GM12878 (cell line): ENCODE measurements at regions not wholly inside any gene's neighbourhood (a gene's known extent, or its start where the extent isn't known, plus 50 kb on each side); places are given as distances from the start of the nearest gene placed in this dataset.

ENCODE experiments used
- ATAC-seq: fragments of 200-7000 bp; cut with Tn5 transposase; 3 replicates; pipeline ENCODE4 v1.9.1; 2020; ENCODE audit warnings: mild to moderate bottlenecking, moderate library complexity
- BruUV-seq: library from RNA; stranded (reverse); fragments of 400-500 nt; replicated peaks from 2 replicates; lab custom pipeline; 2021; lab: Mats Ljungman, UMichigan
- CTCF ChIA-PET: fragments of 300-600 bp; sonication (Branson Sonifier 250); formaldehyde crosslinking; extraction: SDS; loops from one replicate; lab custom pipeline; 2021; ENCODE audit warnings: inconsistent platforms; lab: Yijun Ruan, JAX
- POLR2A ChIA-PET: fragments of 350-600 bp; formaldehyde crosslinking; extraction: SDS; loops from one replicate; lab custom pipeline; 2021; ENCODE audit warnings: inconsistent platforms; lab: Charles Lee
- RAD21 ChIA-PET: fragments of 300-600 bp; sonication (Branson Sonifier 250); formaldehyde crosslinking; loops from one replicate; lab custom pipeline; 2023; ENCODE audit warnings: antibody characterized with exemption; ENCODE audit not compliant: unreplicated experiment; lab: Charles Lee
- SMC1A ChIA-PET: fragments of 300-600 bp; sonication (Branson Sonifier 250); formaldehyde crosslinking; loops from one replicate; lab custom pipeline; 2023; ENCODE audit not compliant: unreplicated experiment, uncharacterized antibody; lab: Charles Lee
- DNase-seq: peaks from one replicate; pipeline ENCODE4 v3.0.0-alpha.2; 2011; ENCODE audit warnings: low read depth, low spot score
- FAIRE-seq: peaks from 3 replicates; lab custom pipeline; 2011; peaks lifted over from hg19 to GRCh38; lab: Jason Lieb, UNC
- H2AFZ ChIP-seq: 2 replicates; pipeline ENCODE4 v1.6.0; 2011; ENCODE audit warnings: low read depth, low read length, control low read depth; ENCODE audit not compliant: control insufficient read depth
- H3K27ac ChIP-seq: 2 replicates; pipeline ENCODE4 v1.5.1; 2011; ENCODE audit warnings: control low read depth; ENCODE audit not compliant: control insufficient read depth, insufficient read depth
- H3K27me3 ChIP-seq, 2 experiments: replicated peaks in 1 of 2; 2 replicates each; pipeline versions ENCODE4 v1.6.0 to v1.6.1; 2011; ENCODE audit warnings: low read length in 1 of 2; ENCODE audit not compliant: control insufficient read depth in 2 of 2, insufficient read depth in 2 of 2
- H3K36me3 ChIP-seq, 2 experiments: 2 replicates each; pipeline ENCODE4 v1.5.1; 2011; ENCODE audit warnings: low read length in 1 of 2; ENCODE audit not compliant: control insufficient read depth in 2 of 2, insufficient read depth in 2 of 2
- H3K4me1 ChIP-seq: 2 replicates; pipeline ENCODE4 v1.6.1; 2011; ENCODE audit warnings: mild to moderate bottlenecking, low read length, moderate library complexity, mixed read lengths; ENCODE audit not compliant: control insufficient read depth, insufficient read depth
- H3K4me2 ChIP-seq: 2 replicates; pipeline ENCODE4 v1.6.0; 2011; ENCODE audit warnings: control low read depth; ENCODE audit not compliant: control insufficient read depth, insufficient read depth
- H3K4me3 ChIP-seq: fragments of 200-600 bp; sonication (generic); 2 replicates; pipeline ENCODE4 v1.5.1; 2016
- H3K79me2 ChIP-seq: 2 replicates; pipeline ENCODE4 v1.6.0; 2011; ENCODE audit warnings: low read length; ENCODE audit not compliant: control insufficient read depth, insufficient read depth
- H3K9ac ChIP-seq: 2 replicates; pipeline ENCODE4 v1.8.0; 2011; ENCODE audit warnings: low read length, control low read depth, mixed read lengths; ENCODE audit not compliant: control insufficient read depth, insufficient read depth
- H3K9me3 ChIP-seq: replicated peaks from 3 replicates; pipeline ENCODE4 v1.5.1; 2011; ENCODE audit warnings: mild to moderate bottlenecking, low read length; ENCODE audit not compliant: control insufficient read depth, insufficient read depth
- H4K20me1 ChIP-seq: 2 replicates; pipeline ENCODE4 v1.6.0; 2011; ENCODE audit not compliant: control insufficient read depth, insufficient read depth
- BCL11A ChIP-seq: IDR thresholded peaks from 2 replicates; pipeline ENCODE4 v1.6.1; 2011; ENCODE audit warnings: low read depth, low read length
- CHD2 ChIP-seq: IDR thresholded peaks from 2 replicates; pipeline ENCODE4 v1.6.1; 2011; ENCODE audit warnings: low read depth, low read length, improper control_type of control experiment, borderline replicate concordance
- CHD4 ChIP-seq: fragments of 200-600 bp; sonication (generic); IDR thresholded peaks from 2 replicates; pipeline ENCODE4 v1.6.1; 2016; ENCODE audit warnings: mild to moderate bottlenecking
- CTCF ChIP-seq, 3 experiments: IDR thresholded peaks in 2 of 3; conservative IDR thresholded peaks in 1 of 3; 2 replicates each; pipeline ENCODE4 v1.5.1; 2011; ENCODE audit warnings: low read depth in 3 of 3, low read length in 3 of 3, mild to moderate bottlenecking in 3 of 3, control low read depth in 2 of 3, moderate library complexity in 2 of 3, inconsistent platforms in 1 of 3, mixed read lengths in 1 of 3; ENCODE audit not compliant: control insufficient read depth in 2 of 3, insufficient read depth in 1 of 3; ENCODE audit errors: extremely low read depth in 1 of 3
- E4F1 ChIP-seq: fragments of 450-650 bp; IDR thresholded peaks from 2 replicates; pipeline ENCODE4 v1.6.1; 2018; ENCODE audit warnings: borderline replicate concordance, mild to moderate bottlenecking; ENCODE audit not compliant: partially characterized antibody
- JUNB ChIP-seq: IDR thresholded peaks from 2 replicates; pipeline ENCODE4 v1.6.1; 2016; ENCODE audit warnings: antibody characterized with exemption, mild to moderate bottlenecking
- MXI1 ChIP-seq: fragments of 150-350 bp; IDR thresholded peaks from 2 replicates; pipeline ENCODE4 v1.6.1; 2011; ENCODE audit warnings: low read depth, mild to moderate bottlenecking, inconsistent platforms, low read length, improper control_type of control experiment
- NFYA ChIP-seq: IDR thresholded peaks from 2 replicates; pipeline ENCODE4 v1.6.1; 2011; ENCODE audit warnings: low read depth, mild to moderate bottlenecking, low read length, improper control_type of control experiment, borderline replicate concordance
- RELA ChIP-seq: fragments of 450-650 bp; IDR thresholded peaks from 2 replicates; pipeline ENCODE4 v1.8.0; 2014; ENCODE audit warnings: borderline replicate concordance; ENCODE audit not compliant: partially characterized antibody
- SUPT20H ChIP-seq: IDR thresholded peaks from 2 replicates; pipeline ENCODE4 v1.6.1; 2011; ENCODE audit warnings: low read depth, mild to moderate bottlenecking, low read length, moderate library complexity, borderline replicate concordance; ENCODE audit not compliant: control insufficient read depth
- TARDBP ChIP-seq: IDR thresholded peaks from 2 replicates; pipeline ENCODE4 v1.6.1; 2016; ENCODE audit warnings: borderline replicate concordance
- WRNIP1 ChIP-seq: IDR thresholded peaks from 2 replicates; pipeline ENCODE4 v1.6.1; 2011; ENCODE audit warnings: low read depth, low read length, improper control_type of control experiment, borderline replicate concordance
- ZNF274 ChIP-seq: IDR thresholded peaks from one replicate; pipeline ENCODE4 v1.8.0; 2011; ENCODE audit not compliant: insufficient read length, insufficient read depth
- ZZZ3 ChIP-seq: IDR thresholded peaks from 2 replicates; pipeline ENCODE4 v1.6.1; 2011; ENCODE audit warnings: low read depth; ENCODE audit not compliant: control insufficient read depth, insufficient read length
- in situ Hi-C: fragments of 300-500 bp; cut with MboI; formaldehyde crosslinking; loops from 9 replicates; pipeline ENCODE4 v1.14.3; 2018; ENCODE audit warnings: mixed read lengths
- intact Hi-C: fragments of 100-400 bp; cut with micrococcal nuclease; formaldehyde crosslinking; loops from one replicate; pipeline ENCODE4 v1.14.2; 2022; ENCODE audit not compliant: unreplicated experiment
- TF ChIP-seq, protein P1 (sequence below): fragments of 150-350 bp; IDR thresholded peaks from 2 replicates; pipeline ENCODE4 v1.6.1; 2014; ENCODE audit warnings: mild to moderate bottlenecking, low read depth, low read length
- TF ChIP-seq, protein P2 (sequence below): fragments of 450-650 bp; IDR thresholded peaks from 2 replicates; pipeline ENCODE4 v1.6.1; 2017; ENCODE audit warnings: mild to moderate bottlenecking
- TF ChIP-seq, protein P3 (sequence below): fragments of 450-650 bp; IDR thresholded peaks from 2 replicates; pipeline ENCODE4 v1.6.1; 2016; ENCODE audit warnings: mild to moderate bottlenecking

DNA sequence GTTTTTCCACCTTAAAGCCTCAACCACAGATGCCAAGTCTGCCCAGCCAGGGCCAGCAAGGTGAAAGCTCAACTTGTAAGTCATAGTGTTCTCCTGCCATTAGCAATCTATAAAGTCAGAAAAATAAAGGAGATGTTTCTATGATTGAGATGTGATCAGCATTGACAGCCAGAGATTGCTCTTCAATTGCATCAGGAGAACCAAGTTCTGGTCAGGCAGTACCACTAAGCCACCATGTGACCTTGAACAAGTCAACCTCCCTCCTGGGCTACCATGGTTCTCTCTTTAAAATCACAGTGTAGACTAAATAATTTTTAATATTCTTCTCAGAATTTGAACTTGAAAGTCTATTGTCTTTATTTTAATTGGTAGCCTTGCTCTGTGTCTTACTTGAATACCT lies 220.3 kb upstream of the HES1 start:
- no peak for ATAC-seq
- ChIA-PET CTCF (no interaction called here), POLR2A (no interaction called here), SMC1A (interaction anchor here (1.3 kb wide), 1 partner anchor 16 kb away, joined by 3 read pairs; no protein-coding TSS in a partner anchor), RAD21 (no interaction called here)
- Histone ChIP-seq H3K9ac (no peak overlapping the region), H4K20me1 (no peaks in the 10 kb centered on the region), H3K27me3 (no peaks in the 10 kb centered on the region; a peak in 1 of 4 replicates), H3K4me1 (no peaks in the 10 kb centered on the region), H3K9me3 (no peaks in the 10 kb centered on the region), H3K36me3 (no peaks in the 10 kb centered on the region), H2AFZ (no peak overlapping the region), H3K4me3 (no peak overlapping the region), H3K27ac (no peak overlapping the region), H3K79me2 (no peaks in the 10 kb centered on the region), H3K4me2 (no peak overlapping the region)
- no peak for DNase-seq
- FAIRE-seq: no peak
- no TSS peak for BruUV-seq
- in situ Hi-C loops: no loop called here
- intact Hi-C loops: no loop called here
- TF ChIP-seq, protein P1, sequence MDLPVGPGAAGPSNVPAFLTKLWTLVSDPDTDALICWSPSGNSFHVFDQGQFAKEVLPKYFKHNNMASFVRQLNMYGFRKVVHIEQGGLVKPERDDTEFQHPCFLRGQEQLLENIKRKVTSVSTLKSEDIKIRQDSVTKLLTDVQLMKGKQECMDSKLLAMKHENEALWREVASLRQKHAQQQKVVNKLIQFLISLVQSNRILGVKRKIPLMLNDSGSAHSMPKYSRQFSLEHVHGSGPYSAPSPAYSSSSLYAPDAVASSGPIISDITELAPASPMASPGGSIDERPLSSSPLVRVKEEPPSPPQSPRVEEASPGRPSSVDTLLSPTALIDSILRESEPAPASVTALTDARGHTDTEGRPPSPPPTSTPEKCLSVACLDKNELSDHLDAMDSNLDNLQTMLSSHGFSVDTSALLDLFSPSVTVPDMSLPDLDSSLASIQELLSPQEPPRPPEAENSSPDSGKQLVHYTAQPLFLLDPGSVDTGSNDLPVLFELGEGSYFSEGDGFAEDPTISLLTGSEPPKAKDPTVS: no peak
- TF ChIP-seq ZNF274 (no peak), RELA (no peak), BCL11A (no peak), TARDBP (no peak), JUNB (no peak), CHD4 (no peak), WRNIP1 (no peak), CTCF (IDR thresholded peaks at IDR 0.05 in 2 of 3, conservative IDR thresholded peaks at IDR 0.05 in 1 of 3; ENCODE audit: control insufficient read depth in 2 of 3, extremely low read depth in 1 of 3, insufficient read depth in 1 of 3, low read depth in 3 of 3, low read length in 3 of 3) (no peak), E4F1 (no peak), ZZZ3 (no peak), NFYA (no peak), SUPT20H (no peak), MXI1 (no peak), CHD2 (no peak)
- TF ChIP-seq, protein P2, sequence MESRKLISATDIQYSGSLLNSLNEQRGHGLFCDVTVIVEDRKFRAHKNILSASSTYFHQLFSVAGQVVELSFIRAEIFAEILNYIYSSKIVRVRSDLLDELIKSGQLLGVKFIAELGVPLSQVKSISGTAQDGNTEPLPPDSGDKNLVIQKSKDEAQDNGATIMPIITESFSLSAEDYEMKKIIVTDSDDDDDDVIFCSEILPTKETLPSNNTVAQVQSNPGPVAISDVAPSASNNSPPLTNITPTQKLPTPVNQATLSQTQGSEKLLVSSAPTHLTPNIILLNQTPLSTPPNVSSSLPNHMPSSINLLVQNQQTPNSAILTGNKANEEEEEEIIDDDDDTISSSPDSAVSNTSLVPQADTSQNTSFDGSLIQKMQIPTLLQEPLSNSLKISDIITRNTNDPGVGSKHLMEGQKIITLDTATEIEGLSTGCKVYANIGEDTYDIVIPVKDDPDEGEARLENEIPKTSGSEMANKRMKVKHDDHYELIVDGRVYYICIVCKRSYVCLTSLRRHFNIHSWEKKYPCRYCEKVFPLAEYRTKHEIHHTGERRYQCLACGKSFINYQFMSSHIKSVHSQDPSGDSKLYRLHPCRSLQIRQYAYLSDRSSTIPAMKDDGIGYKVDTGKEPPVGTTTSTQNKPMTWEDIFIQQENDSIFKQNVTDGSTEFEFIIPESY: no peak
- TF ChIP-seq, protein P3, sequence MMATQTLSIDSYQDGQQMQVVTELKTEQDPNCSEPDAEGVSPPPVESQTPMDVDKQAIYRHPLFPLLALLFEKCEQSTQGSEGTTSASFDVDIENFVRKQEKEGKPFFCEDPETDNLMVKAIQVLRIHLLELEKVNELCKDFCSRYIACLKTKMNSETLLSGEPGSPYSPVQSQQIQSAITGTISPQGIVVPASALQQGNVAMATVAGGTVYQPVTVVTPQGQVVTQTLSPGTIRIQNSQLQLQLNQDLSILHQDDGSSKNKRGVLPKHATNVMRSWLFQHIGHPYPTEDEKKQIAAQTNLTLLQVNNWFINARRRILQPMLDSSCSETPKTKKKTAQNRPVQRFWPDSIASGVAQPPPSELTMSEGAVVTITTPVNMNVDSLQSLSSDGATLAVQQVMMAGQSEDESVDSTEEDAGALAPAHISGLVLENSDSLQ: no peak
